K562 (cell line): ENCODE measurements at regions not wholly inside any gene's neighbourhood (a gene's known extent, or its start where the extent isn't known, plus 50 kb on each side); places are given as distances from the start of the nearest gene placed in this dataset.

Experiments used
- ATAC-seq: fragments of 200-7000 bp; cut with Tn5 transposase; 3 replicates; pipeline ENCODE4 v1.9.1; 2020; ENCODE audit warnings: moderate library complexity
- BruUV-seq: library from RNA; stranded (reverse); fragments of 400-500 nt; replicated peaks from 2 replicates; lab custom pipeline; 2021; lab: Mats Ljungman, UMichigan
- CTCF ChIA-PET: fragments of 300-600 bp; formaldehyde crosslinking; extraction: SDS; loops from one replicate; lab custom pipeline; 2021; ENCODE audit warnings: low intra/inter-chr PET ratio; lab: Yijun Ruan, JAX
- POLR2A ChIA-PET: fragments of 300-600, 350-650 bp; sonication (Branson Sonifier 250); formaldehyde crosslinking; extraction: SDS; loops from one replicate; lab custom pipeline; 2021; ENCODE audit warnings: antibody characterized with exemption, inconsistent platforms; lab: Yijun Ruan, JAX
- DNase-seq, 4 experiments: peaks; one replicate each; pipeline versions ENCODE4 v3.0.0 to v3.0.0-alpha.2; 2011 to 2018; ENCODE audit warnings: low spot score in 3 of 4, mixed read lengths in 3 of 4; ENCODE audit errors: extremely low read depth in 1 of 4
- FAIRE-seq: peaks from 2 replicates; lab custom pipeline; 2011; peaks lifted over from hg19 to GRCh38; lab: Jason Lieb, UNC
- H2AFZ ChIP-seq: 2 replicates; pipeline ENCODE4 v1.6.0; 2011; ENCODE audit warnings: low read depth, low read length, control low read depth, inconsistent platforms
- H3K27ac ChIP-seq: fragments of 200-600 bp; 3 replicates; pipeline ENCODE4 v1.8.0; 2011; ENCODE audit warnings: low read depth, mild to moderate bottlenecking, control low read depth, inconsistent platforms, low read length, moderate library complexity, mixed read lengths; ENCODE audit errors: extremely low read depth
- H3K27me3 ChIP-seq, 2 experiments: fragments of 300-600 bp in 1 of 2; 2 replicates in 1 of 2; 3 replicates in 1 of 2; pipeline versions ENCODE4 v1.6.0 to v1.8.0; 2011; ENCODE audit warnings: inconsistent platforms in 2 of 2, low read length in 2 of 2, mild to moderate bottlenecking in 1 of 2, mixed read lengths in 1 of 2, moderate library complexity in 1 of 2; ENCODE audit not compliant: control insufficient read depth in 2 of 2, insufficient read depth in 2 of 2
- H3K36me3 ChIP-seq: fragments of 300-600 bp; 3 replicates; pipeline ENCODE4 v1.8.0; 2011; ENCODE audit warnings: mild to moderate bottlenecking, low read length, inconsistent platforms; ENCODE audit not compliant: control insufficient read depth, insufficient read depth
- H3K4me1 ChIP-seq, 2 experiments: fragments of 200-600 bp in 1 of 2; replicated peaks in 1 of 2; 2 replicates in 1 of 2; 3 replicates in 1 of 2; pipeline versions ENCODE4 v1.5.1 to v1.8.0; 2011; ENCODE audit warnings: inconsistent platforms in 2 of 2, low read length in 2 of 2, mild to moderate bottlenecking in 1 of 2, mixed read lengths in 1 of 2, moderate library complexity in 1 of 2; ENCODE audit not compliant: control insufficient read depth in 2 of 2, insufficient read depth in 2 of 2
- H3K4me2 ChIP-seq: 2 replicates; pipeline ENCODE4 v1.6.1; 2011; ENCODE audit warnings: low read length, control low read depth, inconsistent platforms, mixed read lengths; ENCODE audit not compliant: insufficient read depth
- H3K4me3 ChIP-seq: fragments of 200-600 bp; sonication (generic), shearing (Covaris generic); 2 replicates; pipeline ENCODE4 v1.5.1; 2016; ENCODE audit warnings: control low read depth, inconsistent platforms
- H3K79me2 ChIP-seq: fragments of 200-600 bp; 3 replicates; pipeline ENCODE4 v1.8.0; 2011; ENCODE audit warnings: low read length, inconsistent platforms; ENCODE audit not compliant: control insufficient read depth, insufficient read depth
- H3K9ac ChIP-seq, 2 experiments: 2 replicates each; pipeline versions ENCODE4 v1.6.0 to v1.6.1; 2011; ENCODE audit warnings: low read depth in 2 of 2, low read length in 2 of 2, control low read depth in 1 of 2, inconsistent platforms in 1 of 2, mild to moderate bottlenecking in 1 of 2, mixed read lengths in 1 of 2; ENCODE audit not compliant: insufficient read depth in 1 of 2
- H3K9me1 ChIP-seq: one replicate; pipeline ENCODE4 v1.6.0; 2011; ENCODE audit warnings: inconsistent platforms, mild to moderate bottlenecking, low read length, moderate library complexity; ENCODE audit not compliant: control insufficient read depth, insufficient read depth
- H3K9me3 ChIP-seq: replicated peaks from 2 replicates; pipeline ENCODE4 v1.5.1; 2011; ENCODE audit warnings: low read depth, low read length, inconsistent platforms; ENCODE audit not compliant: control insufficient read depth, insufficient read depth
- H4K20me1 ChIP-seq: replicated peaks from 2 replicates; pipeline ENCODE4 v1.6.1; 2011; ENCODE audit warnings: low read length, inconsistent platforms, mixed read lengths; ENCODE audit not compliant: control insufficient read depth, insufficient read depth
- BCOR ChIP-seq: fragments of 450-650 bp; IDR thresholded peaks from 2 replicates; pipeline ENCODE4 v1.6.1; 2016
- BMI1 ChIP-seq: fragments of 150-350 bp; IDR thresholded peaks from 2 replicates; pipeline ENCODE4 v1.6.1; 2014; ENCODE audit warnings: low read length
- CBX3 ChIP-seq, 2 experiments: IDR thresholded peaks; 1 replicate in 1 of 2; 2 replicates in 1 of 2; pipeline ENCODE4 v1.6.1; 2012; ENCODE audit warnings: inconsistent platforms in 2 of 2, low read length in 2 of 2, borderline replicate concordance in 1 of 2, control low read depth in 1 of 2
- ELF1 ChIP-seq: fragments of 200-800 bp; sonication (Bioruptor generic); IDR thresholded peaks from 2 replicates; pipeline ENCODE4 v1.6.1; 2016; ENCODE audit warnings: missing genetic modification characterization, missing compliant biosample characterization
- GTF2A2 ChIP-seq: IDR thresholded peaks from 2 replicates; pipeline ENCODE4 v1.6.1; 2016; ENCODE audit warnings: mild to moderate bottlenecking, missing genetic modification characterization, missing compliant biosample characterization
- HDAC8 ChIP-seq: fragments of 450-650 bp; IDR thresholded peaks from 2 replicates; pipeline ENCODE4 v1.6.1; 2016; ENCODE audit warnings: mild to moderate bottlenecking, missing genetic modification characterization, moderate library complexity, missing compliant biosample characterization
- HLTF ChIP-seq: fragments of 450-650 bp; IDR thresholded peaks from 2 replicates; pipeline ENCODE4 v1.6.1; 2016
- NFYB ChIP-seq: IDR thresholded peaks from 2 replicates; pipeline ENCODE4 v1.6.1; 2011; ENCODE audit warnings: mild to moderate bottlenecking, moderate library complexity; ENCODE audit not compliant: insufficient read length; ENCODE audit errors: extremely low read depth
- PKNOX1 ChIP-seq: fragments of 450-650 bp; IDR thresholded peaks from 2 replicates; pipeline ENCODE4 v1.6.1; 2016
- PURB ChIP-seq: sonication (generic); formaldehyde crosslinking; IDR thresholded peaks from 2 replicates; pipeline ENCODE4 v1.9.0; 2021; ENCODE audit warnings: low read depth, mild to moderate bottlenecking, missing genetic modification reagents
- SIX5 ChIP-seq, 2 experiments: IDR thresholded peaks; 2 replicates each; pipeline ENCODE4 v1.6.1; 2011; ENCODE audit warnings: low read length in 2 of 2, borderline replicate concordance in 1 of 2, low read depth in 1 of 2, mild to moderate bottlenecking in 1 of 2, moderate library complexity in 1 of 2; ENCODE audit not compliant: insufficient read depth in 1 of 2
- SRSF1 ChIP-seq: fragments of 200-400 bp; formaldehyde crosslinking; IDR thresholded peaks from 2 replicates; pipeline ENCODE4 v1.6.1; 2017; ENCODE audit warnings: mild to moderate bottlenecking, low read depth, low read length, moderate library complexity
- STAT5B ChIP-seq: fragments of 250-450 bp; sonication (Bioruptor Pico); IDR thresholded peaks from 2 replicates; pipeline ENCODE4 v1.8.0; 2021; ENCODE audit warnings: mild to moderate bottlenecking, inconsistent platforms
- TAF15 ChIP-seq: fragments of 200-400 bp; formaldehyde crosslinking; IDR thresholded peaks from 2 replicates; pipeline ENCODE4 v1.6.1; 2017; ENCODE audit warnings: mild to moderate bottlenecking, low read depth, low read length, moderate library complexity
- TARDBP ChIP-seq: fragments of 450-650 bp; IDR thresholded peaks from 2 replicates; pipeline ENCODE4 v1.6.1; 2016
- ZC3H11A ChIP-seq: IDR thresholded peaks from 2 replicates; pipeline ENCODE4 v1.6.1; 2012; ENCODE audit warnings: low read depth, low read length, improper control_type of control experiment
- ZFP30 ChIP-seq: fragments of 250-450 bp; sonication (Bioruptor Pico); IDR thresholded peaks from 2 replicates; pipeline ENCODE4 v1.8.0; 2022; ENCODE audit warnings: moderate library complexity, mild to moderate bottlenecking, inconsistent platforms, borderline replicate concordance
- ZKSCAN8 ChIP-seq: fragments of 200-800 bp; sonication (Bioruptor generic); IDR thresholded peaks from 2 replicates; pipeline ENCODE4 v1.6.1; 2016; ENCODE audit warnings: missing genetic modification characterization, missing compliant biosample characterization
- WGBS: fragments of 100-300 bp; shearing (Covaris generic); methylation state at CpG from one replicate; pipeline ENCODE4 v1.1.6; 2016; ENCODE audit warnings: low coverage, mixed read lengths; ENCODE audit not compliant: insufficient coverage; ENCODE audit errors: missing lambda C conversion rate; 5-methylcytosine and 5-hydroxymethylcytosine counted together
- in situ Hi-C: fragments of 300-500 bp; cut with MboI; formaldehyde crosslinking; loops from 4 replicates; pipeline ENCODE4 v1.15.0; 2018; ENCODE audit warnings: inconsistent platforms, mixed read lengths
- intact Hi-C: fragments of 100-400 bp; cut with micrococcal nuclease; formaldehyde crosslinking; loops from 2 replicates; pipeline ENCODE4 v1.14.2; 2022
- TF ChIP-seq, protein P1 (sequence below): IDR thresholded peaks from 3 replicates; pipeline ENCODE4 v1.6.1; 2011; ENCODE audit warnings: borderline replicate concordance, mild to moderate bottlenecking; ENCODE audit not compliant: insufficient read length, insufficient read depth

DNA sequence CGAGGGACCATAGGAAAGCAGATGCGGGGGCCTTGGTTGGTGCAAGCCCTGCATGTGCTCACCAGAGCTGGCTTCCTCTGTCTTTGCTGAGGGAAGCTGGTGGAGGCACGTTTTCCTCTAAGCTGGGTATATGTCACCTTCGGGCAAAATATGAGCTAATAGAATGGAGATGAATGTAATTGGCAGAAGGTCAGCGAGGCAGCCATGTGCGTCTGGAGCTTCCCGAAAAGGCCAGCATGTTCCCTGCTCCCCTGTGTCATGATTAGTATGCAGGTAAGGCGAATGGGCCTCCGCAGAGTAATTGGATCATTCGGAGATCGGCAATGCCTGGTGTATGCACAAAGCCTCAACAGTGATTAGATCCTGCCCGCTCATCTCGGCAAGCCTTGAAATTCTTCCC, 806.2 kb upstream of the EEF2KMT start:
- FAIRE-seq (no peak), ATAC-seq (no peak), DNase-seq (no peak)
- H3K9me1 ChIP-seq = no peaks in the 10 kb centered on the region
- H3K27ac ChIP-seq = no peak overlapping the region
- no peaks in the 10 kb centered on the region for H3K79me2 ChIP-seq
- H3K36me3 ChIP-seq = no peaks in the 10 kb centered on the region
- WGBS = 0% methylated on average over 11 of the region's 13 CpGs
- H3K4me3 ChIP-seq = no peak overlapping the region
- H4K20me1 ChIP-seq = no peaks in the 10 kb centered on the region
- in situ Hi-C loops (no loop called here), intact Hi-C loops (no loop called here)
- no peak overlapping the region for H2AFZ ChIP-seq
- ChIA-PET CTCF (no interaction called here), POLR2A (interaction anchor here (0.8 kb wide), 1 partner anchor 467 kb away, joined by 3 read pairs; no protein-coding TSS in a partner anchor)
- no peaks in the 10 kb centered on the region for H3K4me1 ChIP-seq
- BruUV-seq = no TSS peak
- H3K4me2 ChIP-seq = no peak overlapping the region
- no peaks in the 10 kb centered on the region for H3K9me3 ChIP-seq
- no peak overlapping the region for H3K9ac ChIP-seq
- H3K27me3 ChIP-seq = peaks cover 2 to 5% of the 10 kb centered on the region in 2 experiments; a peak in 2 of 5 replicates
- TF ChIP-seq HDAC8 = no peak
- no peak for TF ChIP-seq GTF2A2 (tag)
- TF ChIP-seq BCOR = no peak
- TF ChIP-seq PURB (CRISPR knock-in tag) = no peak
- TF ChIP-seq TARDBP = no peak
- no peak for TF ChIP-seq BMI1
- no peak for TF ChIP-seq ZC3H11A
- TF ChIP-seq, protein P1, sequence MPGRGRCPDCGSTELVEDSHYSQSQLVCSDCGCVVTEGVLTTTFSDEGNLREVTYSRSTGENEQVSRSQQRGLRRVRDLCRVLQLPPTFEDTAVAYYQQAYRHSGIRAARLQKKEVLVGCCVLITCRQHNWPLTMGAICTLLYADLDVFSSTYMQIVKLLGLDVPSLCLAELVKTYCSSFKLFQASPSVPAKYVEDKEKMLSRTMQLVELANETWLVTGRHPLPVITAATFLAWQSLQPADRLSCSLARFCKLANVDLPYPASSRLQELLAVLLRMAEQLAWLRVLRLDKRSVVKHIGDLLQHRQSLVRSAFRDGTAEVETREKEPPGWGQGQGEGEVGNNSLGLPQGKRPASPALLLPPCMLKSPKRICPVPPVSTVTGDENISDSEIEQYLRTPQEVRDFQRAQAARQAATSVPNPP = no peak
- TF ChIP-seq SIX5 (IDR thresholded peaks at IDR 0.05; ENCODE audit: borderline replicate concordance in 1 of 2, insufficient read depth in 1 of 2, low read depth in 1 of 2, low read length in 2 of 2) = no peak
- no peak for TF ChIP-seq HLTF
- TF ChIP-seq TAF15 = no peak
- TF ChIP-seq ZKSCAN8 (CRISPR knock-in tag) = no peak
- TF ChIP-seq ZFP30 (CRISPR knock-in tag) = no peak
- TF ChIP-seq CBX3 (IDR thresholded peaks at IDR 0.05; ENCODE audit: borderline replicate concordance in 1 of 2, low read length in 2 of 2) = no peak
- no peak for TF ChIP-seq SRSF1
- TF ChIP-seq NFYB = no peak
- no peak for TF ChIP-seq STAT5B
- no peak for TF ChIP-seq ELF1
- no peak for TF ChIP-seq PKNOX1
